ENCODE measurements at regions not wholly inside any gene's neighbourhood (a gene's known extent, or its start where the extent isn't known, plus 50 kb on each side); places are given as distances from the start of the nearest gene placed in this dataset.
"Not testable (repeated sequence)": the region's sequence is repeated elsewhere in the genome, so short reads cannot be mapped to it uniquely, and the experiment has no call there.

GRCh38 chr4:20196476-20196875 is 55.2 kb upstream of the SLIT2 start:
- no peak for DNase-seq

- DNase-seq = no peak
Measured at GRCh38 chr4:20195071-20195885, 56.4 kb upstream of the SLIT2 start.

GRCh38 chr4:20194123-20195013 is 57.3 kb upstream of the SLIT2 start:
- DNase-seq = no peak

- DNase-seq = no peak
Measured at GRCh38 chr4:20193141-20193936, 58.4 kb upstream of the SLIT2 start.

GRCh38 chr4:20192736-20193135 is 59.0 kb upstream of the SLIT2 start:
- no peak for DNase-seq

GRCh38 chr4:20185103-20185502 is 66.6 kb upstream of the SLIT2 start:
- DNase-seq = no peak

GRCh38 chr4:20183131-20183530 is 68.6 kb upstream of the SLIT2 start:
- not testable (repeated sequence) for DNase-seq

GRCh38 chr4:20181926-20182325 is 69.8 kb upstream of the SLIT2 start:
- no peak for DNase-seq

- DNase-seq = no peak
Measured at GRCh38 chr4:20180509-20180908, 71.2 kb upstream of the SLIT2 start.

GRCh38 chr4:20178902-20179576 is 72.7 kb upstream of the SLIT2 start:
- DNase-seq = no peak

GRCh38 chr4:20176881-20177280 is 74.8 kb upstream of the SLIT2 start:
- no peak for DNase-seq

- no peak for DNase-seq
Measured at GRCh38 chr4:20172070-20172760, 79.5 kb upstream of the SLIT2 start.

GRCh38 chr4:20166544-20166943 is 85.2 kb upstream of the SLIT2 start:
- no peak for DNase-seq

GRCh38 chr4:20159516-20159915 is 92.2 kb upstream of the SLIT2 start:
- no peak for DNase-seq

GRCh38 chr4:20158195-20158594 is 93.5 kb upstream of the SLIT2 start:
- no peak for DNase-seq

GRCh38 chr4:20151436-20151835 is 100.3 kb upstream of the SLIT2 start:
- DNase-seq = no peak

GRCh38 chr4:20149143-20149542 is 102.6 kb upstream of the SLIT2 start:
- not testable (repeated sequence) for DNase-seq

- no peak for DNase-seq
Measured at GRCh38 chr4:20137176-20137575, 114.5 kb upstream of the SLIT2 start.

- no peak for DNase-seq
Measured at GRCh38 chr4:20127626-20128025, 124.1 kb upstream of the SLIT2 start.

- no peak for DNase-seq
Measured at GRCh38 chr4:20126906-20127305, 124.8 kb upstream of the SLIT2 start.

- DNase-seq = no peak
Measured at GRCh38 chr4:20124317-20125026, 127.2 kb upstream of the SLIT2 start.

All from SIG-M5 (cell line).